Activated gamma-delta T cell (primary cell): ENCODE measurements at regions not wholly inside any gene's neighbourhood (a gene's known extent, or its start where the extent isn't known, plus 50 kb on each side); places are given as distances from the start of the nearest gene placed in this dataset.
"Not testable (repeated sequence)": the region's sequence is repeated elsewhere in the genome, so short reads cannot be mapped to it uniquely, and the experiment has no call there.

Experiments
- DNase-seq: peaks from one replicate; lab custom pipeline; 2025; lab: John Stamatoyannopoulos, UW

DNA sequence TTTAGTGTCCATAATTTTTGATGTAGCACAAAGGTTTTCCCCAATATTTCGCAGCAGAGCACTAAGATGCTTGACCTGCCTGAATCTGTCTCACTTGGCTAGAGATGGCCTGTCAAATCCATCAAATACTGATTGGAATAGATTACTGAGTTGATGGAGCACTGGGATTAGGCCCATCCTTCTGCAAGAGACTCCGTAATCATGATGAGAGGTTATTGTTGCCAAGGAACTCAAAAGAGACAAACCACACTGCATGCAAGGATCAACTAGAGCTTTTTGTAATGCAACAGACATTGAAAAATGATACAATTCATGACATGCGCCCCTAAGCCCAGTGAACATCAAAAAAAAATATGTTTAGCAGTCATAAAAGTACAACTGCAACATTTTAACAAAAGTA is 585.3 kb upstream of the GRAMD2B start:
- no peak for DNase-seq

DNA sequence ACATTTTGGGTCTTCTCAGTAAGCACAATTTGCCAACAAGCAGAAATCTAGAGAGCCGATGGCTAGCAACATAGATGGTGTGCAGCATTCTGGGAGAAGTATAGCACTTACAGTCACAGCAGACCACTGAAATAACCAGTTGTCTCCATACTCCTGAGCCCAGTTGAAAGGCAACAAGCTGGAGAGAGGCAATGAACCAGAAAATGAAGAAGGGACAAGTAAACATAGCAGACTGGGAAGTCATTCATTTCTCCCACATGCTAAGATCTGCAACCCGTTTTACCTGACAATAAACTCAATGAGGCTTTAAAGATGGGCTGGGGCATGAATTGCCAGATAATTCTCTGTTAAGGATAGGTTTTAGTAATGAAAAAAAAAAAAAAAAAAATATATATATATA is 575.6 kb upstream of the GRAMD2B start:
- DNase-seq: no peak

DNA sequence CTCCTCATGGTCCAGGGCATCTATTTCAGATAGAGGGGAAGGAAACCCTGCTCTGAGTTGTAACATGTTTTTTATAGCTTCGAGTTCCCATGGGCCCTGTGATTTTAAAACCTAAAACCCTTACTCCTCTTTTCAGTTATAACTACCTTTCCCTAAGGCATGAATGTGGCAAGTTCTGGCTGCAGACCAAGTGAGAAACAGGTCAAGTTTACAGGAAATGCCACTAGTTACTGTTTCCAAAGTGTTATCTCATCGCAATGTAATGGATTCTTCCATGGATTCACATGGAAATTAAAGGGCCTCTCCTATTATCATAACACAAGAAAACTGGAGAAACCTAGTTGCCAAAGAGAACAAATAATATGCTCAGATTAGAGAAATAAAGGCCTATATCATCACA is 574.5 kb upstream of the GRAMD2B start:
- DNase-seq: no peak

DNA sequence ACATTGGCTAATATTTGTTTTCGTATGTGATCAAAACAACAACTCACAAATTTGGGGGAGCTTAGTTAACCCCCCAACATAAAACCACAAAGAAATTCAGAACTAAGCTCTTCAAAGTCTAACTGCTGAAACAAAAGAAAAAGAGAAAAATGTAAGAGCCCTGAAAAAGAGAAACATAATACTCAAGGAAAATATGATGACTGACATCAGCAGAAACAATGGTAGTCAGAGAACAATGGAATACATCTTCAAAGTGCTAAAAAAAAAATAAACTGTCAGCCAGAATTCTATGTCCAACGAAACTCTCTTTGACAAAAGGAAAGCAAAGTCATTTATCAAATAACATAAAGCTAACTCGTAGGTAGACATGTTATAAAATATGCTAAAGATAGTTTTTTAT is 566.3 kb upstream of the GRAMD2B start:
- no peak for DNase-seq

DNA sequence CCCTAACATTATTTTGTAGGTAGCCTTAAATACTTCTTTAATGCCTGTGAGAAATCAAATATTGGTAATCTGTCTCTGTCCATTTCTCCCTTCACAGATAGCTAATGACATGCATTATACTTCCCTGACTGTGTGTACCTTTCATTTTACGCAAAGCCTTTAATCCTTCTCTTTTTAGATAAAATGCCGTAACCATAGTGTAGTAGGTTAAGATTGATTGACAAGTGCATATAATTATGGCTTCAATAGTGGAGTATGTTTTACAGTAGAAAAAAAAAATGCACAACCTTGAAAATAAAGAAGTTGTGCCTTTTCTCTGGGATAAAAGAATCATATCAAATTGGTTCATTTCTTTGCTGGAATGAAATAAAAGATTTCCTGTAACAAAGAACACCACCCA is 559.6 kb upstream of the GRAMD2B start:
- DNase-seq: no peak

DNA sequence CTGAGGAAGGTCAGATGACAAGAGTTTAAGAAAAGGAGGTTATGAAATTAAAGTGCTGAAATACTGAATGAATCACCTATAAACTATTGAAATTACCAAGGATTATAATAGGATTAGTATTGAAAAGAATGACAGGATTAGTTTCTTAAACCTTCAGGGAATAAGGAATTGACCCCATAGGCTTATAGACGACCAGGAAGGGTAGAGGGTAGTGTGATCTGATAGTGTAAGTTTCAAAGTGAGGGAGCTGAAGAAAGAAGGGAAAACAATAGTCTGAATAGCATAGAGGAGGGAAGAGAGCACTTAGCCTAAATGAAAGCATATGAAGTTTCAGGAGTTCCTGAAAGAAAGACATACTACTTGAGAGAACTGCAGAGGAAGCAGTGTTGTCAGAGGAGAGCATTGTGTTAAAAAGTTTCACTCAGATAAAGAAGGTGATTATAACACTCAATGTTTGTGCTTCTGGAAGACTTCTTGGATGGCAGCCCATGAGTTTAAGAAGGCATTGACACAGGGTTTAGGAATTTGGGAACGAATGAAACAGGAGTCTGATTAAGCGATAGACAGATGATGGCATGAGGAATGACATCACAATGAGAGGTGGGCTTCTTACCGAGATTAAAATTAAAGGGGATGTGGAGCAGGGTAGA is 557.9 kb upstream of the GRAMD2B start:
- DNase-seq: no peak

DNA sequence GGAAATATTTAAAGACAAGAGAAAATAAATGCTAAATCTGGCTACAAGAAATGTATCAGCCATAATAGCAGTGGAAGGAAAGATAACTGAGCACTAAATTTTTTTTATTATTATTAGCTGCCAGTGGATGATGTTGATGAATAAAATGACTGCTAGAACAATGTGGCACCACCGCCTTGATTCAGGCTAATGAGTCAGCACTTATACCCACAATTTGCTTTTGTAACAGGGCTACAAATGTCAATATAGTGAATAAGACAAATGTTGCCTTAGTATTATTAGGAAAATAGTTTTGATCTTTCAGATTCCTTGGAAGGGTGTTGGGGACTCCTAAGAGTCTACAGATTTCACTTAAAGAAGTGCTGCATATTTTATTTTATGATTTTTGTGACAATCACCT is 555.2 kb upstream of the GRAMD2B start:
- DNase-seq: no peak

DNA sequence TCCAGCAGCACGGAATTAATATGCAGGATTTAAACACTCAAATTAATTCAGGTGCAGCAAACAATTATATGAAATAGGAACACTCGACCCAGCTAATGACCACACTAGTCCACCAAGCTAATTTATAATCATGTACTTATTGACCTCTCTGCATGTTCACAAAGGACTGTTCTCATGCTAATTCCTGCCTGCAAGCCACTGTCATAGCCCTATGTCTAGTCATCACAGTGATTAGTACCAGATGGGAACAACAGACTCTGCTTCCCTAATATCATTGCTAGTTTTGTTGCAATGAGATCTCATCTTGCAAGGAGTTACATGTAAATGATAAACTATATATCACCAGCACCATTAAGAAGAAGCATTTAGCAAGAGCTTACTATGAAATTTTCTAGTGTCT is 553.0 kb upstream of the GRAMD2B start:
- no peak for DNase-seq

DNA sequence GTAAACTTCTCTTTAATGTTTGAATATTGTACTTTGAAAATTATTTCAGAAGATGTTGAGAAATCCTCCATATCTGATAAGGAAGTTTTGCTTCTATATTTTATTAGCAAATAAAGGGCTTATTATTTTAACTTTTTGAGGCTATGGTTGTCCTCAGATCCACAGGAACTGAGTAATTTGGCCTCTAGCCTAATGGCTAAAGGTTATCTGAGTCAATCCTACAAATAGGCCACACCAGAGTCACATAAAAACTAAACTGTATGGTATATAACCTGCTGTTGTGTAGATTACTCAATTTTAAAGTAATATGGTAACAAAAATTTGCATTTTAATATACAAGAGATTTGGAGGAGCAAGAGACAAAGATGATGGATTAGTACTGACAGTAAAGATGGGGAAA is 549.2 kb upstream of the GRAMD2B start:
- DNase-seq: no peak

DNA sequence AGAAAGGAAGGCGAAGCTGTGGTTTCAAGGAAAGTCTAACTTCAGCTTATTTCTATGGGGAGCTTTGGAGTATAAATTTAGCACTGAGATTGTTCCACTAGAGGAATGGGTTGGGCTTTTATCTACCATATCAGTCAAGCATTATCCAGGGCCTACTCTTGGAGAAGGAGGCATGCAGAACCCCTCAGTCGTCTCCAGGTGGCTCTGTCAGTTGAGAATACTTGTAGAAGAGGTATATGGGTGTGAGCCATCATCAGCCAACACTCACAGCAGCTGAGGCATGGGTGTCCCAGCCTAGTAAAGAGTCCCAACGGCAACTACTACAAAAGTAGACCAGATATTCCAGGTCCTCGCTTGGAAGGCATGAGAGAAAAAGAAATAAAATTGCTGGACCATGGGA is 548.5 kb upstream of the GRAMD2B start:
- no peak for DNase-seq

DNA sequence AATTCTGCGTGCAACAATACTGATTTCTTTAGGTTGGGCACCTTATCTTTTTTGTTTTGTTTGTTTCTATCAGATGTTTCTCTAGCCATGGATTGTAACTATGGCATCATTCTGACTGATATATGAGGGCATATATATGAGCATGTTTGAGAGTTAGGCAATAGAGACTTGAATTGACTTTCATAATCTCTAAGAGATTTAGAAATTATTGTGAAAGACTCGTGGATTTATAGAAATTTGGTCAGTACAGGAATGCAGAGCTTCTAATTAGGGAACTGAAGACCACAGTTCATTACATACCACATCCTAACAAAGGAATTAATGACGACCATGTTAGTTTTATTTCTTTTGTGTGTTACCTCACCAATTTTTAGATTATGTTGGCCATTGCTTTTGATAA is 546.0 kb upstream of the GRAMD2B start:
- no peak for DNase-seq

DNA sequence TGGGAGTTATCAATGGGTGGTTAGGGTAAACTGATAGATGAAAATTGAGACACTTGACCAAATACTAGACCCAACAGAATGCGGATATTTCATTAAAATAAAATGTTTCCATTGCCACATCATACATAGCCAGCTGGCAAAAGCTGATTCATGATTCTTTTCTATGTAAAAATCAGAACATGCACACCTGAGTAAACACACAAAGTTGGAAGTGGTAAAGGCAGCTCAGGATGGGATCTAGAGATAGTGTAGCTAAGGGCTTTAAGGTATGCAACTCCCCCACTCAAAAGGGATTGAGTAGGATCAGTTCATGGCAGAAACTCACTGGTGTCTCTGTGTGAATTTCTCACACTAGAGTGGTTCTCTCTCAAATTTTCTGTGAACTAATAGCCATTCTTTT is 541.1 kb upstream of the GRAMD2B start:
- no peak for DNase-seq

DNA sequence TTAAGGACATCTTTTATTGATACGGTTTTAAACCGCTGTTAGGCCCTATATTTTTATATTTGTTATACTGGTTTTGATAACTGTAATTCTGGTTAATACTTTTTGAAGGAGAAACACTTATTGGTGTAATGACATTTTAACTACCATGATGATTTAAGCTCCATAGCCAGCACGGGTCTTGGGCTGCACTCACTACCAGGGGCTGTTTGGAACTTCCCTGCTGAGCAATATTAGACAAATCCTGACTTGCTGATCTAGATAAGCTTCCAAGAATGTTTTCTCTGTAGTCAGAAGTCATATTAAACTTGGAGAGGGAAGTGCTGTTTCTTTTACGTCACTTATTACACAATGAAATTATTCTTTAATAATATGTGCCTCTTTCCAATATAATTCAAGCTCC is 540.0 kb upstream of the GRAMD2B start:
- DNase-seq: no peak

DNA sequence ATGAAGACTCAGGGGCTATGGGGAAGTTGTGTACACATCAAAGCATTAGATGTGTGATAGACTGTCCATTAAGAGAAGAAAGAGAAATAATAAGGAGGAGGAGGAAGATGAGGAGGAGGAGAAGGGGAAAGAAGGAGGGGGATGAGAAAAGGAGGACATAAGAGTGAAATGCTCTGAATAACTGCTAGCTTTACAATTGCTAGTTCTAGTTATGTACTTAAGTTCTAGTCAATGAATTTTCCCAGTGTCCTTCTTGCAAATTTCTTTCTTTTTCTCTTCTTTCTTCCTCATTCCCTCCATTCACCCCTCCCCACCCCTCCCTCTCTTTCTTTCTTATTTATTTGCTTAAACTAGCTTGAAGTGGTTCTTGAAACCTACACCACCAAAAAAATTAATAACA is 534.9 kb upstream of the GRAMD2B start:
- no peak for DNase-seq

DNA sequence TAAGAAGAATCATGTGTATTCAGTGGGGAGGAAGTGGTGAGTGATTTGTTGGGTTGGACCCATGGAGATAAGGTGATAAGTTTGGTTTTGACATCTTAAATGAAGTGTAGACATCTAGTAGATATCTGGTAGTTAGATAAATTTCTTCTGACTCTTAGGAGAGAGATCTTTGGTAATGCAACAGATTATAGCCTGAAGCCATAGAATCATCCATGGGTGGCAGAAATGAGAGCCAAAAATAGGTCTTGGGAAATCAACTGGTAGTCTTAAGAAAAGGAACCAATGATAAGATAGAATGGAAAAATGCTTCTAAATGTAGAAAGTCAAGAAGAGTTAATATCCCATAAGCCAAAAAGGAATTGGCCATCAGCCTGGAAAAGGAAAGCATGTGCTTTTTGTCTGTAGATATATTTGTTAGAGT is 532.7 kb upstream of the GRAMD2B start:
- no peak for DNase-seq

DNA sequence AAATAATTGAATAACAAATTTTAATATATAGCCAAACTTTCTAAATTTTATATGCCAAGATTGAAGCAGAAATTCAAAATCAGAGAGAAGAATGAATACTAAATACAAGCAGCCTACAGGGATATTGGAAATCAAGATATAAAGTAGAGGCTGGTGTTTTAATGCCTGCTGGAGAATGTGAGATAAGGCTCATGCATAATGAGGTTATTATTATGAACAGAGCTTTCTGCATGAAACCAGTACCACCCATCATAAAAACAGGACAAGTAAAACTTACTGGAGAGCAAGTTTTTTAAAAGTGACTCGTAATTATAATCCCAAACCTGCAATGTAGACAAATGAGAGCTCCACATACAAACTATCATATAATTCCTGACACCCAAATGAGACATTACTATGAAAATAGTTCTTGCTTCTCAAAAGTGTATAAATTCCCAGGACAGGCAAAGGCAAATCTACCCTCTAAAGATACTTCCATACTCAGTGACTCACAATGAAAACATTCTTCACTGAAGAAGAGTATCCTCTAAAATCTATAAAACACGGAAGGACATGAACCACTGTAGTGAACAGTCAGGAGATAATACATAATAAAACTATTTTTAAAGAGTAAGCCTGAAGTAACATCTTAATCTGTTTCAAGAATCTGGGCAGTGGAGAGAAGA is 532.0 kb upstream of the GRAMD2B start:
- DNase-seq: no peak

DNA sequence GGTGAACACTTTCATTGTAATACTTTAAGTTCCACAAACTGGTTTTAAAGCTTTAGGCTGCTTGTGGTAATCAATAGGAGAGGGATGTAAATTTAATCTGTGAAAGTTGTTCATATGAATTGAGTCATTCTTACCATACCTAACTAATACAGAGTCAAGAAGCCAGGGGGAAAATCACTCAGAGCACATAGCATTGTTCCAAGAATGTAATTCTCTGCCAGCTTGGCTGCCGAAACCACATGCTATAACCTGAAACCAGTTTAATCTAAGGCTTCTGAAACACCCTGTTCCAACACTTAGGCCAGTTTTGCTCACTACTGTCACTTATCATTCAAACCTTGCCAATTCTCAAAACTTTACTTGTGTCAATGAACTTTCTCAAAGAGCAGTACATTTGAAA is 528.8 kb upstream of the GRAMD2B start:
- no peak for DNase-seq

DNA sequence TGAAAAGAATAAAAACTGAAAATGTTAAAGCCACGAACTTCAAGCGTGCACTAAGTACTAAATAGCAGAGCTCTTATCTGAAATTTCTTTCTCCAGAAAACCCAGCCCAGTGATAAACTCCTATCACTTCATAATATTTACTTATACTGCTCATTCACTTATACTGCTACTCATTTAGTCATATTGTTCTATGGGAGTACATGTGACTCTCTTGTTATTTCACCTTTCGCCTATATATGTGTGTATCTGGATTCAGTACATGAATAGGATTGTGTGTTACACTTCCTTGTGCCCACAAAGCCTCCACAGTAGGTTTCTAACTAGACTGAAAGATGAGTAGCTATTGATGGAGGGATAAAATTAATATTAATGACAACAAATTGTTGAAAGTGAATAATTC is 526.8 kb upstream of the GRAMD2B start:
- no peak for DNase-seq

DNA sequence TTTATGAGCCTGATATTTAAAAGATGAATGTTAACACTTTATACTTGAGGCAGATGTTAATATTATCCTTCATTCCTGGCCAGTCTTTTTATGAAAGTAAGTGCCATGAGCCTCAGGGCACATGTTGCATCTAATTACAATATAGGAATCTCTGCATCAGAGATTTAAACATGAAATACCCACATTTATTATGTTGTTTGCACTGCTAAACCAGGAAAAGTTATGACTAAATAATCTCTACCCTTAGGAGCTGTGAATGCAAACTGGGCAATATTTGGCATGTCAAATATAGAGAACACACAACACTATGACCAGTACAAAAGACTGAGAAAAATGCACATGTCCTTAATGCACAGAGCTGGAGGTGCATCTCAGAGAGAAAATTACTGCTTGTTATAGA is 526.1 kb upstream of the GRAMD2B start:
- no peak for DNase-seq

DNA sequence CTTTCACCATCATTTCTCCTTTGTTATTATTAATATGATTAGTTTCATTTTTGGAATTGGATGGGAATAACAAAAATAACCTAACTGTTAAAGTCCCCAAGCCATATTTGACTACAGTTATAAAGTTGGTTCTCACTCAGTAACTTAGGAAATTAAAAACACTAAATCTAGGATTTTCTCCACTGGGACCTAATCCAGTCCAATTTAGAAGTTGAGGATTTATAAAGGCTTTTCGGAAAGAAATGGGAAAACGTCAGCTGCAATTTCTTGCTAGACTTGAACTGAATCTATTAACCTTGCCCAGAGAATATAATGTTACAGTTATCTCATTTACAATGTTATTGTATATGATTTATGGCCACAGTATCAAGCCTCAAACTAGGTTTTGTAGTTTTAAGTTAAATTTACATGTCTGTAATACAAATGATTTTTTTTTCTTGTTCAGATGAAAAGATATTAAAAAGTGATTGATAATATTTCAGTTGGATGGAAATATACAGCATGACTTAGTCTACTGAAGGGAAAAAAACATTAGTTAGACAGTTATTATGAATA is 524.3 kb upstream of the GRAMD2B start:
- DNase-seq: no peak

DNA sequence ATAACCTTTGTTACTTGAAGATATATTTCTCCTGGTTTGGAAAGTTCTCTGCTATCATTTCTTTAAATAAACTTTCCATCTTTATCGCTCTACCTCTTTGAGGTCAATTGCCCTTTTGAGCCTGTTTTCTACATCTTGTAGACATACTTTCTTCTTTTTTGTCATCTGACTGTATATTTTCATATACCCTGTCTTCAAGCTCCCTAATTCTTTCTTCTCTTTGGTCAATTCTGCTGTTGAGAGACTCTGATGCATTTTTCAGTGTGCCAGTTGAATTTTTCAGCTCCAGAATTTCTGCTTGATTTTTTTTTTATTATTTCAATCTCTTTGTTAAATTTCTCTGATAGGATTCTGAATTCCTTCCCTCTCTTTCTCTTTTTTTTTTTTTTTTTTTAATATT is 511.2 kb upstream of the GRAMD2B start:
- DNase-seq: no peak

DNA sequence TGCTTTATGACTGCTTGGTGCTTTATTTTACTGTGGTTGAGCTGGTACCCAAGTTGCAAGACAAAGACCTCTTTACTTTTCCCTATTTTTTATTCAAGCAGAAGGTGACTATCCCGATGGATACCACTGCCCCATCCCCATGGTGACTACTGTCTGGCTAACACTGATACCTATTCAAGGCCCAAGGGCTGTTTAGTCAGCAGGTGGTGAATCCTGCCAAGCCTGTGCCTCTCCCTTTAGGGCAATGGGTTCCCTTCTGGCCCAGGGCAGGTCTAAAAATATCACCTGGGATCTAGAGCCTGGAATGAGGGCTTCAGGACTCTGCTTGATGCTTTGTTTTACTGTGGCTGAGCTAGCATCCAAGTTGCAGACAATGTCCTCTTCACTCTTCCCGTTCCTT is 510.0 kb upstream of the GRAMD2B start:
- no peak for DNase-seq

DNA sequence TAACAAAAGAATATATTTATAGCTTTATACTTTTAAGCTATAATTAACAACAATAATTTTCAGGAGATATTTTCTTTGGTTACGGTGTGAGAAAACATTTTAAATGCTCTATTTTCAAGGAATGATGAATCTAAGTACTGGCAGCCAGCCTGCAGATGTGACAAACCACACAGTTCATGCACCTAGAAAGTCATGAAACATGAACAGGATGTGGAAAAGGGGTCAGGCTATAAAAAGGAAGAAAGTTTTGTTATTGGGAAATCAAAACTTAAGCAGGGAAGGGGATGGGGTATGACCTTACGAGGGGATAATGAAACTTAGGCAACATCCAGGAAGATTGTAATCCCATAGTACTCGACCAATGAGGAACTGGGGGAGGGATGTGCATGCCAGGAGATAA is 508.7 kb upstream of the GRAMD2B start:
- DNase-seq: no peak

DNA sequence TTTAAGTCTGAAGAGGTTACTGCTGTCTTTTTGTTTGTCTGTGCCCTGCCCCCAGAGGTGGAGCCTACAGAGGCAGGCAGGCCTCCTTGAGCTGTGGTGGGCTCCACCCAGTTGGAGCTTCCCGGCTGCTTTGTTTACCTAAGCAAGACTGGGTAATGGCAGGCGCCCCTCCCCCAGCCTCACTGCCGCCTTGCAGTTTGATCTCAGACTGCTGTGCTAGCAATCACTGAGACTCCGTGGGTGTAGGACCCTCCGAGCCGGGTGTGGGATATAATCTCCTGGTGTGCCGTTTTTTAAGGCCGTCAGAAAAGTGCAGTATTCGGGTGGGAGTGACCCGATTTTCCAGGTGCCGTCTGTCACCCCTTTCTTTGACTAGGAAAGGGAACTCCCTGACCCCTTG is 499.3 kb upstream of the GRAMD2B start:
- not testable (repeated sequence) for DNase-seq
